ENCODE measurements at regions not wholly inside any gene's neighbourhood (a gene's known extent, or its start where the extent isn't known, plus 50 kb on each side); places are given as distances from the start of the nearest gene placed in this dataset.

DNA sequence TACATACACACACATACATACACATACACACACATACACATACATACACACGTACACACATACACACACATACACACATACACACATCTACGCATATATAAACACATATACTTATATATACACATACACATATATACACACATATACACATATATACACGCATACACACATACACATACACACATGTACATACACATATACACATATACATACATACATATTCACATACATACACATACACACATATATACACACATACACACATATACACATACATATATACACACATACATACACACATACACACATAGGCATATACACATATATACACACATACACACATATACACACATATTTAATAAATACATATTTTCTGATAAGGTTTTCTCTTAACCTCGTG, 324.0 kb downstream of the RPS6KC1 start:
- TF ChIP-seq, protein P1, sequence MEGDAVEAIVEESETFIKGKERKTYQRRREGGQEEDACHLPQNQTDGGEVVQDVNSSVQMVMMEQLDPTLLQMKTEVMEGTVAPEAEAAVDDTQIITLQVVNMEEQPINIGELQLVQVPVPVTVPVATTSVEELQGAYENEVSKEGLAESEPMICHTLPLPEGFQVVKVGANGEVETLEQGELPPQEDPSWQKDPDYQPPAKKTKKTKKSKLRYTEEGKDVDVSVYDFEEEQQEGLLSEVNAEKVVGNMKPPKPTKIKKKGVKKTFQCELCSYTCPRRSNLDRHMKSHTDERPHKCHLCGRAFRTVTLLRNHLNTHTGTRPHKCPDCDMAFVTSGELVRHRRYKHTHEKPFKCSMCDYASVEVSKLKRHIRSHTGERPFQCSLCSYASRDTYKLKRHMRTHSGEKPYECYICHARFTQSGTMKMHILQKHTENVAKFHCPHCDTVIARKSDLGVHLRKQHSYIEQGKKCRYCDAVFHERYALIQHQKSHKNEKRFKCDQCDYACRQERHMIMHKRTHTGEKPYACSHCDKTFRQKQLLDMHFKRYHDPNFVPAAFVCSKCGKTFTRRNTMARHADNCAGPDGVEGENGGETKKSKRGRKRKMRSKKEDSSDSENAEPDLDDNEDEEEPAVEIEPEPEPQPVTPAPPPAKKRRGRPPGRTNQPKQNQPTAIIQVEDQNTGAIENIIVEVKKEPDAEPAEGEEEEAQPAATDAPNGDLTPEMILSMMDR (IDR thresholded peaks at IDR 0.05; ENCODE audit: low read depth, low read length), result no peak
- TF ChIP-seq EZH2phosphoT487 (IDR thresholded peaks at IDR 0.05; ENCODE audit: low read depth), result no peak
